Spleen (tissue), 11 donors: ENCODE measurements at regions not wholly inside any gene's neighbourhood (a gene's known extent, or its start where the extent isn't known, plus 50 kb on each side); places are given as distances from the start of the nearest gene placed in this dataset.

ENCODE experiments used
- DNase-seq: peaks from one replicate; pipeline ENCODE4 v3.0.0-alpha.2; 2020
- H3K27ac ChIP-seq, 8 donors: fragments of 200-600 bp; sonication (generic) in 7 of 8; 1 replicate in 4 of 8; 2 replicates in 4 of 8; pipeline versions ENCODE4 v1.5.0 to v1.8.0; 2016 to 2021; ENCODE audit warnings: inconsistent platforms in 4 of 8, mild to moderate bottlenecking in 4 of 8, moderate library complexity in 1 of 8
- H3K27me3 ChIP-seq, 7 donors: fragments of 200-600 bp; sonication (generic) in 6 of 7; replicated peaks in 1 of 7; 1 replicate in 4 of 7; 2 replicates in 3 of 7; pipeline versions ENCODE4 v1.5.0 to v1.8.0; 2016 to 2021; ENCODE audit warnings: inconsistent platforms in 3 of 7, mild to moderate bottlenecking in 1 of 7
- H3K36me3 ChIP-seq, 6 donors: fragments of 200-600 bp; sonication (generic) in 5 of 6; 1 replicate in 4 of 6; 2 replicates in 2 of 6; pipeline versions ENCODE4 v1.5.0 to v1.8.0; 2016 to 2021; ENCODE audit warnings: inconsistent platforms in 2 of 6
- H3K4me1 ChIP-seq, 6 donors: fragments of 200-600 bp; sonication (generic) in 5 of 6; 1 replicate in 3 of 6; 2 replicates in 3 of 6; pipeline versions ENCODE4 v1.5.0 to v1.8.0; 2016 to 2021; ENCODE audit warnings: inconsistent platforms in 3 of 6
- H3K4me3 ChIP-seq, 8 donors: fragments of 200-600 bp; sonication (generic) in 7 of 8; 1 replicate in 4 of 8; 2 replicates in 4 of 8; pipeline versions ENCODE4 v1.5.0 to v1.8.0; 2016 to 2021; ENCODE audit warnings: inconsistent platforms in 4 of 8, mild to moderate bottlenecking in 4 of 8, moderate library complexity in 2 of 8
- H3K9me3 ChIP-seq, 8 donors: fragments of 200-600 bp; sonication (generic) in 7 of 8; 1 replicate in 4 of 8; 2 replicates in 4 of 8; pipeline versions ENCODE4 v1.5.0 to v1.8.0; 2016 to 2021; ENCODE audit warnings: inconsistent platforms in 4 of 8
- CTCF ChIP-seq, 11 experiments: fragments of 200-600 bp in 7 of 11; fragments of 450-650 bp in 4 of 11; sonication (generic) in 4 of 11; IDR thresholded peaks in 8 of 11; conservative IDR thresholded peaks in 3 of 11; 1 replicate in 7 of 11; 2 replicates in 4 of 11; pipeline versions ENCODE4 v1.4.0 to v1.8.0; 2016 to 2021; ENCODE audit warnings: antibody characterized with exemption in 11 of 11, inconsistent platforms in 4 of 11, mild to moderate bottlenecking in 1 of 11
- POLR2A ChIP-seq, 3 donors: fragments of 450-650 bp; IDR thresholded peaks; one replicate each; pipeline ENCODE4 v1.5.1; 2017; ENCODE audit warnings: antibody characterized with exemption in 3 of 3, mild to moderate bottlenecking in 1 of 3
- POLR2AphosphoS5 ChIP-seq, 3 donors: sonication (generic); formaldehyde crosslinking; IDR thresholded peaks; one replicate each; pipeline ENCODE4 v1.5.1; 2017; ENCODE audit warnings: antibody characterized with exemption in 3 of 3
- WGBS, 5 donors: extraction: QIAGEN DNeasy Blood & Tissue Kit in 3 of 5; methylation state at CpG; one replicate each; pipeline versions ENCODE4 v1.1.5 to v1.1.7; 2013 to 2018; 5-methylcytosine and 5-hydroxymethylcytosine counted together
- intact Hi-C: fragments of 100-400 bp; cut with DNase I; formaldehyde crosslinking; loops from one replicate; pipeline ENCODE4 v1.15.0; 2023; ENCODE audit warnings: low total_unique reads
- donor health status: healthy with polysubstance abuse.
- donor health status: DM: no; HTN: no; CAD: no; lungs with moderate emphysema.
- donor health status: DM: no; HTN: no; CAD: no.
- donor health status: Bipolar disorder and iron deficiency.
- donor health status: healthy.
- donor health status: DM: no; HTN: no; CAD: no.
- donor health status: DM: yes; HTN: yes; CAD: no.

DNA sequence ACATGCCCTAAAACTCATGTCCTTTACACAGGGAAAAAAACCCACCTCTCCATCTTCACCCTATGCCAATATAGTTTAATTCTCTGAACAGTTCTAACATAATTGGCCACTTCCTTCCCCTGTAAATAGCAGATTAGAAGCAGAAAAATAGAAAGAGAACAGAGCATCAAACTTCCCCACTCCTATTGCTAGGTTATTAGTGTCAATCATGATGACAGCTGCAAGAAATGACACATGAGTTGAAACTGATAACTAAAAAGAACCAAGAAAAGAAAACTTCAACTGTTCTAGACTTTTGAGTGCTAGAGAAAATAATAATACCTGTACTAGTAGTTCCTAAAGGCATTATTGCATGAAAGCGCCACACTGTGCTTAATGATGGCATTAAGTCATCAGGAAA, 284.5 kb upstream of the TRPC5 start:
- 76 to 100% (median 94%) methylated on average over 1 of the region's 1 CpG for WGBS, 5 donors
- Histone ChIP-seq H3K4me1 (no peaks in the 10 kb centered on the region), H3K4me3 (no peak overlapping the region), H3K36me3 (no peaks in the 10 kb centered on the region), H3K9me3 (no peaks in the 10 kb centered on the region), H3K27me3 (peaks cover 0 to 8% (median 0%) of the 10 kb centered on the region in 7 donors), H3K27ac (no peak overlapping the region)
- no peak for DNase-seq
- intact Hi-C loops: no loop called here
- TF ChIP-seq CTCF (IDR thresholded peaks at IDR 0.05 in 8 of 11, conservative IDR thresholded peaks at IDR 0.05 in 3 of 11): no peak

GRCh38 chrX:112359906-112360305, 277.3 kb upstream of the TRPC5 start:
- DNase-seq: no peak
- H3K27me3 ChIP-seq: no peaks in the 10 kb centered on the region
- no peaks in the 10 kb centered on the region for H3K36me3 ChIP-seq
- H3K4me1 ChIP-seq: no peaks in the 10 kb centered on the region
- H3K9me3 ChIP-seq: no peaks in the 10 kb centered on the region
- no peak for TF ChIP-seq POLR2AphosphoS5 (IDR thresholded peaks at IDR 0.05)
- no peak for TF ChIP-seq POLR2A (IDR thresholded peaks at IDR 0.05)
- no peak for TF ChIP-seq CTCF (IDR thresholded peaks at IDR 0.05 in 8 of 11, conservative IDR thresholded peaks at IDR 0.05 in 3 of 11)
- WGBS, 5 donors: 55 to 86% (median 70%) methylated on average over 1 of the region's 1 CpG
- no peak overlapping the region for H3K4me3 ChIP-seq
- intact Hi-C loops: no loop called here
- H3K27ac ChIP-seq: no peak overlapping the region

GRCh38 chrX:112355931-112356330, 273.4 kb upstream of the TRPC5 start:
- Histone ChIP-seq H3K9me3 (no peaks in the 10 kb centered on the region), H3K27ac (no peak overlapping the region), H3K4me3 (no peak overlapping the region), H3K36me3 (no peaks in the 10 kb centered on the region), H3K27me3 (no peaks in the 10 kb centered on the region), H3K4me1 (no peaks in the 10 kb centered on the region)
- TF ChIP-seq POLR2AphosphoS5 (IDR thresholded peaks at IDR 0.05) (no peak), POLR2A (IDR thresholded peaks at IDR 0.05) (no peak), CTCF (IDR thresholded peaks at IDR 0.05 in 8 of 11, conservative IDR thresholded peaks at IDR 0.05 in 3 of 11) (no peak)
- WGBS, 5 donors: 51 to 94% (median 67%) methylated on average over 2 of the region's 2 CpGs
- DNase-seq: no peak
- intact Hi-C loops: no loop called here

DNA sequence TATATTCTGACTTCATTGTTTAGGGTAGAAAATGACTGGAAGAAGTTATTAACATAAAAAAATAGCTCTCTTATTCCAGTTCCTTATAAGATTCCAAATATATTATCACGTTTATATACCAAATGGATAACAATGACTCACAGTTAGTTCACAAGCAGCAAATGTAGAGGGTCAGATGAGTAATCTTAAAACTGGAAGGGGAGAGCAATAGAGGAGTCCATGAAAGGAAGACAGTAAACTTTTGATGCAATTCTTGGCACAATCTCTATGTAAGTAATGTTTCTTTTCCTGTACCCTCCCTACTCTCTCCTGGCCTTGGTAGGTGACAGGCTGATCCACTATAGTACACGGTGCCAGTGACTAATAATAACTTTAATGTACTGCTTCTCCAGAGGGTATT, 259.0 kb upstream of the TRPC5 start:
- Histone ChIP-seq H3K4me1 (no peaks in the 10 kb centered on the region), H3K27ac (no peak overlapping the region), H3K27me3 (peaks cover 0 to 4% (median 0%) of the 10 kb centered on the region in 7 donors), H3K36me3 (no peaks in the 10 kb centered on the region), H3K9me3 (peaks cover 0 to 3% (median 0%) of the 10 kb centered on the region in 8 donors), H3K4me3 (no peak overlapping the region)
- intact Hi-C loops: no loop called here
- TF ChIP-seq POLR2A (IDR thresholded peaks at IDR 0.05) (no peak), CTCF (IDR thresholded peaks at IDR 0.05 in 8 of 11, conservative IDR thresholded peaks at IDR 0.05 in 3 of 11) (no peak), POLR2AphosphoS5 (IDR thresholded peaks at IDR 0.05) (no peak)
- 43 to 75% (median 49%) methylated on average over 2 of the region's 2 CpGs for WGBS, 5 donors
- DNase-seq: no peak
